GM18505 (cell line): ENCODE measurements at regions not wholly inside any gene's neighbourhood (a gene's known extent, or its start where the extent isn't known, plus 50 kb on each side); places are given as distances from the start of the nearest gene placed in this dataset.

Experiments
- ATAC-seq: cut with Tn5 transposase; IDR thresholded peaks from one replicate; pipeline ENCODE4 v1.9.1; 2021; ENCODE audit not compliant: unreplicated experiment
- POLR2A ChIP-seq: IDR thresholded peaks from 4 replicates; pipeline ENCODE4 v1.6.1; 2011; ENCODE audit warnings: borderline replicate concordance; ENCODE audit not compliant: insufficient read depth, insufficient read length; ENCODE audit errors: extremely low read depth

- no peak for TF ChIP-seq POLR2A
- no peak for ATAC-seq
Measured at GRCh38 chr20:24829649-24830370, 119.3 kb upstream of the CST7 start.

DNA sequence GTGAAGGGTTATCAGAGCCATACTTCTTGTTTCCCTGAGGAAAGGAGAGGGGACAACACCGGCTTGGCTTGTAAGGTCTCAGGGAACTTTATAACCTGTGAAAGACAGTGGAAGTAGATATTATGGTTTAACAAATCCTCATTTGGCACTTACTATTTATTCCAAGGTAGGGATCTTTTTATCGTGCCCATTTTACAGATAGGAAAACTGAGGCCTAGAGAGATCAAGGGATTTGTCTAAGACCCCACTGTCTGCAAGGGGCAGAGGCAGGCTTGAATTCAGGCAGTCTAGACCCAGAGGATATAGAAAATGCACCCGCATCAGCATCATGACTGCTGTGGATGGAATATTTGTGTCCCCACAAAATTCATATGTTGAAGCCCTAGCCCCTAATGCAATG lies 118.4 kb upstream of the CST7 start:
- ATAC-seq, result no peak
- TF ChIP-seq POLR2A, result no peak

GRCh38 chr20:24831232-24831631 lies 117.8 kb upstream of the CST7 start:
- ATAC-seq, result no peak
- TF ChIP-seq POLR2A, result no peak

GRCh38 chr20:24832518-24832917 lies 116.6 kb upstream of the CST7 start:
- TF ChIP-seq POLR2A, result no peak

DNA sequence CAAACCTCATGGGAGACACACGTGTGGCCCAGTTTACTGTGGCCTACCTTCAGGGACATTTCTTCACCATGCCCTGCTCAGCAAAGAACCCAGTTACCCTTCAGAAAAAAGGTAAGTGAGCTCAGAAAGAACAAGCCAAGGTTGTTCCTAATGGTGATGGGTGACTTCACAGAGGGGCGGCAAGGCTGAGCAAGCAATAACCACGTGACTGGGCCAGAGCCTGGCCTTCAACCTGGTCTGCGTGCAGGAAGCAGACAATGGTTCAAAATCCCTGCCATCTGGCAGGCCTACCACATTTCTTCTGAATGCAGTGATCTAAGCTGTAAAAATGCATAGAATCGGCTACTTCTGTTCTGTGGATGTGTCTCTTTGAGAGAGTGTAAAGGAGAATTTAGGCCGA lies 115.5 kb upstream of the CST7 start:
- TF ChIP-seq POLR2A, result no peak
- ATAC-seq, result no peak

More at GRCh38 chr20:24832518-24832917, 116.6 kb upstream of the CST7 start:
- ATAC-seq, result no peak

DNA sequence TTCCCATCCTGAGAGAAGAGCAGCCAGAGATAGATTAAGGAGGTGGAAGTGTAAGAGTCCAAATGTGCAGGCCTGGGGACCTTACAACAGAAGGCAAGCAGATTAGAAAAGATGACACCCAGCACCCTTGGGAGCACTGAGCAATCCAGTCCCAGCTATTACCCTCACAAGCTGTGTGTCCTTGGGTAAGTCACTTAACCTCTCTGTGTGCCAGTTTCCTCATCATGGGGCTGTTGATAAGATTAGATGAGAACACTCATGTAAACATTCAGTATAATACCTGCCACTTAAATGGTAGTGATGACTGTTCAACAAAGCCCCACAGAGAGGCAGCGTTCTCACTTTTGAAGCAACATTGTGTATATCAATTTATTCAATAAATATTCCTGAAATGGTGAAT lies 114.8 kb upstream of the CST7 start:
- ATAC-seq, result no peak
- TF ChIP-seq POLR2A, result no peak

DNA sequence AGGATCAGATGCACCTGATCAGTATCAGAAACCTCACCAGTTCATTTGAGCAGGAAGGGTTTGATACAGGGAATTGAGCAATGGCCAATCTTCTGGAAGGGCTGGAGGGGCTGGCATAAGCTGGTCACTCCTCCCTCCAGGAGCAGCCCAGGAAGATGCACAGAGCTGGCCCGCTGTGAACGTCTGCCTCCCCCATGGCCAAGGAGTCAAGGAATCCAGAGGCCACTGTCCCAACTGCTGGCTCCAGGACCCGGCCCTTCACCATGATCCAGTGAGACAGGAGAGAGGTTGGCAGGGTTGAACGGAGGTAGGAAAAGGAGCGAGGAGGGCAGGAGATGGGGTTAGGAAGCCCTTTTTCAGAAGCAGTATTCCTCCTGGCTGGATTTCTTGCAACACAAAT lies 113.9 kb upstream of the CST7 start:
- no peak for TF ChIP-seq POLR2A

GRCh38 chr20:24836041-24836533 lies 113.0 kb upstream of the CST7 start:
- ATAC-seq, result no peak
- no peak for TF ChIP-seq POLR2A

More for the DNA sequence above, 113.9 kb upstream of the CST7 start:
- no peak for ATAC-seq

- no peak for ATAC-seq
- no peak for TF ChIP-seq POLR2A
Measured at GRCh38 chr20:24836661-24837299, 112.3 kb upstream of the CST7 start.

DNA sequence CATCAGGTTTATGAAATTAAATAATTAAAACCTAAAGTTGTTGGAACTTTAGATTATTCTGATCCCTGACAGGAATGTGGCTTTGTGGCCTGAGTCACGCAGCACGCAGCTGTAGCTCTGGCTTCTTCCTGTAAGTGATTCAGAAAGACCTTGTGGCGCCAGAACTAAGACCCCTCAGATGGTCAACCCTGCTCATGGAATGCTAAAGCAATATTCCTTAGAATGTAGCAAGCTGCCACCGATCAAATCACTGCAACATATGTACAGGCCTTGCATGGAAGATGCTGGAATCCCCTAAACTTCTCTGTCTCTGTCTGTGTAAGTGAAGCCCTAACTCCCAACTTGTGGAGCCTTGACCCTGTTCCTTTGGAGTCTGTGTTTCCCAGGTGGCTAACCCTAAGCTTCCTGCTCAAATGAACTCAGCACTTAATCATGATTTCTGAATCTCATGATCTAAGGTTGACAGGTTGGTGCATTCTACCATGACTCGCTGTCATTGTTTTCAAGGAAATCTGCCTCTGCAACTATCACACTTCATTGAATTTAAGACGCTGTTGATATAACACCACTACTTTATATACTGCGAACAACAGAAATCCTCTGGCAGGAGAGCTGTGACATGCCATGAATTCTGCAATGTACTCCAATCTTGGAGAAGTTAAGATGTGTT lies 111.2 kb upstream of the CST7 start:
- TF ChIP-seq POLR2A, result no peak
- ATAC-seq, result no peak

DNA sequence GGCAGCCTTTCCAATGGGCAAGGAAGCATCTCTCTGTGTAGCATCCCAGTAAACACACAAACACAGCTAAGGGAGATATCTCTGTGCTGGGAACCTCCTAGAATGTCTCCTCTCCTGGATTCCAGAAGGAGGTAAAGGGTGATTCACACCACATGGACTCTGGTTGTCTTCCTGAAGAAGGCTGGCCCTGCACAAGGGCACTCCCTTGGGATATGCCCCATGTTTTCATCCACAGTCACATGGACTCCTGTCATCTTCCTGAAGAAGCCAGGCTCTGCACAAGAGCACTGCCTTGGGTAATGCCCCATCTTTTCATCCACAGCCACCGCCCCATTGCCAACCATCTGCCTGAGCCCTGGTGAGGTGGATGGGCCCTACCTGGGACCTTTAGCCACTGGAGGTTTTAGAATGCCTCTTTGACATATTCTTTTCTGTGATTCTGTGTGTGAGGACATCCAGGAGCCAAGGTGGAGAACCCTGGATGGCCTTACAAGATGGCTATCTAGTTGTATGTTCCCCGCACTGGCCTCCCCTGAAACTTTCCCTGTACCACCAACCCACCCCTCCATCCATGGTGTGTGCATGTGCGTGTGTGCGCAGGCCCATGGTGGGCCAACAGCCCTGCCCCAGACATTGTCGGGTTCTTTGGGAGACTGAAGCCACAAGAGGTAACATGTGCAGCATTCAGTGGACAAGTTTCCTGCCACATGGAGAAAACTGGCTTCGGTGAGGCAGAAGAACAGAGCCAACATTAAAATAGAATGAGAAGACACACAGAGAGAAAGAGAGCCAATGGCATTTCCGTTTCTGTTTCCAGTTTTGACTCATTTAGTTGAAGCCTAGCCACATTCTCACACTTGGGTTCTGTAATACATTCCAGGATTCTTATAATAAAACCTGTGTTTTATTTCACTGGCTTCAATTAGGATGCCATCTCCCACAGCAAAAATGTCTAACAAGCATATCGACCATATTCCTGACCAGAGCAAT lies 110.2 kb upstream of the CST7 start:
- TF ChIP-seq POLR2A, result no peak
- no peak for ATAC-seq

DNA sequence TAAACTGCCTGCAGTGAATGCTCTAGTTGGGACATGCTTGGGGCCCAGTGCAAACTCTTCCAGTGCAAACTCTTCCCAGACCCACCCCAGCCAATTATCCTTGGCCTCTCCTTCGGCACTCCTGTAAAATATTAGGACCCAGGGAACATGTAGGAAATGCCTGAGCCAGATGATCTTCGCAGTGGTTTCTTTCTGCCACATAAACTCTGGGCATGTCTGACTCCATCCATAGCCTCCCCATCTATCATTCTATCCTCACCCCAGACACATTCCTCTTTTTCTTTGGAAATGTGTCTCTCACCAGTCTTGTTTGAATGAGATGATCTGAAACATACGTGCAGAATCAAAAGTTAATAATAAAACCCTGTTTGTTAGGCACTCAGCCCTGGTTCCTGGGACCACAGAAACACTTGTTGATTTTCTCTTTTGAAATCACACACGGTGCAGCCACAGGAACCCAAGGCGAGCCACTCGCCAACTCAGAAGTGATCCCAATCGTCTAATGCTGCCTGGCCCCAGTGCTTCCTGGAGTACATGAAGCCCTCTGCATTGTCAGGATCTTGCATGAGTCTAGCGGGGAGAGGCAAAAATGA lies 108.9 kb upstream of the CST7 start:
- ATAC-seq, result no peak
- TF ChIP-seq POLR2A, result no peak
